Mammary epithelial cell (primary cell): ENCODE measurements at regions not wholly inside any gene's neighbourhood (a gene's known extent, or its start where the extent isn't known, plus 50 kb on each side); places are given as distances from the start of the nearest gene placed in this dataset.

ENCODE experiments used
- EZH2 ChIP-seq: IDR thresholded peaks from 2 replicates; pipeline ENCODE4 v1.6.1; 2012; ENCODE audit warnings: low read length, inconsistent platforms, borderline replicate concordance
- TF ChIP-seq, protein P1 (sequence below), 2 donors: IDR thresholded peaks in 1 of 2; conservative IDR thresholded peaks in 1 of 2; 2 replicates each; pipeline ENCODE4 v1.5.1; 2011 to 2012; ENCODE audit warnings: inconsistent platforms in 2 of 2, low read length in 2 of 2, mild to moderate bottlenecking in 2 of 2, control low read depth in 1 of 2, low read depth in 1 of 2; ENCODE audit not compliant: insufficient read depth in 1 of 2; ENCODE audit errors: extremely low read depth in 1 of 2

DNA sequence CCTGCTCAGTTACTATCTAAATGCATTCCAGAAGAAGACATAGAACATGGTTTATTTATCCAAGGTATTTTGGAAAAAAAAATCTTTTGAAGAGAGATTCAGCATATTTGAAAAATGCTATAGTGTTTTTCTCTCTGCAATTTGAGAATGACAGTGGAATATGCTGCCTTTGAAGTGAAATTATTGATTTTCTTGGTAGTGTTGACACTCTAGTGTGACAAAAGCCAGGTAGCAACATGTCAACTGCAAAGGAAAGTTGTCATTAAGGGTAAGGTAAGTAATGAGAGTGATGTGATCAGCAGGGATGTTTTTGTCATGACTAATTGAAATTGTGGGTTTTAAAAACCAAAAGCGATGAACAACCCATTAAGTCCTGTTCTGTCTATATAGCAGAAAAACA is 1387.1 kb upstream of the TMEFF2 start:
- TF ChIP-seq, protein P1, sequence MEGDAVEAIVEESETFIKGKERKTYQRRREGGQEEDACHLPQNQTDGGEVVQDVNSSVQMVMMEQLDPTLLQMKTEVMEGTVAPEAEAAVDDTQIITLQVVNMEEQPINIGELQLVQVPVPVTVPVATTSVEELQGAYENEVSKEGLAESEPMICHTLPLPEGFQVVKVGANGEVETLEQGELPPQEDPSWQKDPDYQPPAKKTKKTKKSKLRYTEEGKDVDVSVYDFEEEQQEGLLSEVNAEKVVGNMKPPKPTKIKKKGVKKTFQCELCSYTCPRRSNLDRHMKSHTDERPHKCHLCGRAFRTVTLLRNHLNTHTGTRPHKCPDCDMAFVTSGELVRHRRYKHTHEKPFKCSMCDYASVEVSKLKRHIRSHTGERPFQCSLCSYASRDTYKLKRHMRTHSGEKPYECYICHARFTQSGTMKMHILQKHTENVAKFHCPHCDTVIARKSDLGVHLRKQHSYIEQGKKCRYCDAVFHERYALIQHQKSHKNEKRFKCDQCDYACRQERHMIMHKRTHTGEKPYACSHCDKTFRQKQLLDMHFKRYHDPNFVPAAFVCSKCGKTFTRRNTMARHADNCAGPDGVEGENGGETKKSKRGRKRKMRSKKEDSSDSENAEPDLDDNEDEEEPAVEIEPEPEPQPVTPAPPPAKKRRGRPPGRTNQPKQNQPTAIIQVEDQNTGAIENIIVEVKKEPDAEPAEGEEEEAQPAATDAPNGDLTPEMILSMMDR (conservative IDR thresholded peaks at IDR 0.05 in 1 of 2, IDR thresholded peaks at IDR 0.05 in 1 of 2; ENCODE audit: extremely low read depth in 1 of 2, insufficient read depth in 1 of 2, low read depth in 1 of 2, low read length in 2 of 2) = no peak
- TF ChIP-seq EZH2 = no peak
